ENCODE measurements at regions not wholly inside any gene's neighbourhood (a gene's known extent, or its start where the extent isn't known, plus 50 kb on each side); places are given as distances from the start of the nearest gene placed in this dataset.

- 74 to 79% methylated on average over 10 to 19 of the region's 33 CpGs for WGBS, 2 donors
- Histone ChIP-seq H3K4me3 (no peak overlapping the region), H3K4me1 (no peaks in the 10 kb centered on the region), H3K27ac (no peak overlapping the region), H3K9me3 (no peaks in the 10 kb centered on the region), H3K36me3 (no peaks in the 10 kb centered on the region), H3K27me3 (no peaks in the 10 kb centered on the region)
- TF ChIP-seq POLR2A (IDR thresholded peaks at IDR 0.05) (no peak), CTCF (IDR thresholded peaks at IDR 0.05) (no peak)
- DNase-seq, result no peak
- intact Hi-C loops (cut with DNase I), result no loop called here
Measured at GRCh38 chr22:48612077-48612995, 1215.3 kb downstream of the BRD1 start.

DNA sequence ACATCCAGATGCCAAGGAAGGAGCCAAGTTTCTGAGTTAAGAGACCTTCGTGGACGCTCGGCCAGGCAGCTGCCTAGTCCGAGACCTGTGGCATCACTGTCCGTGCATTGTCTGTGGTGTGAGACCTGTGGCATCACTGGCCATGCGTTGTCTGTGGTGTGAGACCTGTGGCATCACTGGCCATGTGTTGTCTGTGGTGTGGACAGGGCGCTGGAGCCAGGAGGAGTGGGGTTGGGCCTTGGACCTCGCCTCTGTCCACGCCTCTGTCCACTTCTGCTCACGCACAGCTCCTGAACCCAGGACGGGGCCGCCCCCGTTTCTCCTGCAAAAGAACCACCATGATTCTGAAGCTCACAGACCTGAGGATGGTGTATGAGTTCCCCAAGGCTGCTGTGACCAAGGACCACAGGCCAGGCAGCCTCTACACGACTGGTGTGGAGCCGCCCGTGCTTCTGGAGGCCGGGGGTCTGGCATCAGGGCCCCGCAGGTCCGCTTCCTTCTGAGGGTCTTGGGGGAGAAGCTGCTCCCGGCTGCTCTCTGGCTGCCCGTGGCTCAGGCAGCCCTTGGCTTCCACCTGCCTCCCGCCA, 1218.3 kb downstream of the BRD1 start:
- Histone ChIP-seq H3K27me3 (no peaks in the 10 kb centered on the region), H3K4me3 (no peak overlapping the region), H3K9me3 (no peaks in the 10 kb centered on the region), H3K36me3 (no peaks in the 10 kb centered on the region), H3K27ac (no peak overlapping the region), H3K4me1 (no peaks in the 10 kb centered on the region)
- intact Hi-C loops (cut with DNase I), result no loop called here
- TF ChIP-seq POLR2A (IDR thresholded peaks at IDR 0.05) (no peak), CTCF (IDR thresholded peaks at IDR 0.05) (no peak)
- no peak for DNase-seq
- WGBS, 2 donors, result 68 to 80% methylated on average over 1 to 7 of the region's 22 CpGs

GRCh38 chr22:48607901-48608662, 1219.6 kb downstream of the BRD1 start:
- intact Hi-C loops (cut with DNase I), result no loop called here
- Histone ChIP-seq H3K27me3 (peaks cover 0 to 5% (median 0%) of the 10 kb centered on the region in 4 donors), H3K36me3 (no peaks in the 10 kb centered on the region), H3K4me1 (no peaks in the 10 kb centered on the region), H3K4me3 (no peak overlapping the region), H3K9me3 (no peaks in the 10 kb centered on the region), H3K27ac (no peak overlapping the region)
- no peak for TF ChIP-seq CTCF (IDR thresholded peaks at IDR 0.05)
- no peak for TF ChIP-seq POLR2A (IDR thresholded peaks at IDR 0.05)
- 54 to 62% methylated on average over 18 to 20 of the region's 23 CpGs for WGBS, 2 donors
- DNase-seq, result no peak

- no peak overlapping the region for H3K27ac ChIP-seq
- intact Hi-C loops (cut with DNase I), result no loop called here
- 43 to 77% methylated on average over 4 to 14 of the region's 16 CpGs for WGBS, 2 donors
- no peak overlapping the region for H3K4me3 ChIP-seq
- H3K4me1 ChIP-seq, result no peaks in the 10 kb centered on the region
- no peaks in the 10 kb centered on the region for H3K9me3 ChIP-seq
- TF ChIP-seq CTCF (IDR thresholded peaks at IDR 0.05) (no peak), POLR2A (IDR thresholded peaks at IDR 0.05) (no peak)
- no peak for DNase-seq
- H3K27me3 ChIP-seq, result peaks cover 0 to 5% (median 0%) of the 10 kb centered on the region in 4 donors
- H3K36me3 ChIP-seq, result no peaks in the 10 kb centered on the region
Measured at GRCh38 chr22:48606684-48607307, 1220.9 kb downstream of the BRD1 start.

All from esophagus squamous epithelium (tissue), 5 donors.